ENCODE measurements at regions not wholly inside any gene's neighbourhood (a gene's known extent, or its start where the extent isn't known, plus 50 kb on each side); places are given as distances from the start of the nearest gene placed in this dataset.

- TF ChIP-seq CTCF (conservative IDR thresholded peaks at IDR 0.05; ENCODE audit: low read length) (no peak), EZH2phosphoT487 (IDR thresholded peaks at IDR 0.05; ENCODE audit: borderline replicate concordance) (no peak)
Measured at GRCh38 chr3:162738784-162739183, 1242.2 kb downstream of the OTOL1 start.

All from Loucy (cell line).